Natural killer cell (primary cell): ENCODE measurements at regions not wholly inside any gene's neighbourhood (a gene's known extent, or its start where the extent isn't known, plus 50 kb on each side); places are given as distances from the start of the nearest gene placed in this dataset.
A peak's percentile ranks its signal among the peaks of the same experiment; 100 is the strongest.
"Not testable (repeated sequence)": the region's sequence is repeated elsewhere in the genome, so short reads cannot be mapped to it uniquely, and the experiment has no call there.

ENCODE experiments used
- ATAC-seq, 3 donors: fragments of 150-1000 bp in 2 of 3; fragments of 200-7000 bp in 1 of 3; cut with Tn5 transposase; 1 replicate in 1 of 3; 2 replicates in 2 of 3; pipeline ENCODE4 v1.10.0; 2021; ENCODE audit warnings: mild to moderate bottlenecking in 2 of 3, moderate library complexity in 2 of 3
- DNase-seq, 2 donors: peaks; one replicate each; pipeline versions ENCODE4 v3.0.0 to v3.0.0-alpha.2; 2013 to 2021; ENCODE audit warnings: mixed read lengths in 1 of 2
- H3K27ac ChIP-seq: one replicate; pipeline ENCODE4 v1.5.1; 2013; ENCODE audit warnings: mild to moderate bottlenecking, low read length
- H3K27me3 ChIP-seq: one replicate; pipeline ENCODE4 v1.6.1; 2013; ENCODE audit warnings: low read length; ENCODE audit not compliant: control insufficient read depth, insufficient read depth
- H3K36me3 ChIP-seq: one replicate; pipeline ENCODE4 v1.6.1; 2013; ENCODE audit warnings: low read length; ENCODE audit not compliant: control insufficient read depth, insufficient read depth
- H3K4me1 ChIP-seq: one replicate; pipeline ENCODE4 v1.6.1; 2013; ENCODE audit warnings: low read length; ENCODE audit not compliant: control insufficient read depth, insufficient read depth
- H3K4me3 ChIP-seq: one replicate; pipeline ENCODE4 v1.5.1; 2013; ENCODE audit warnings: low read length
- H3K9me3 ChIP-seq: one replicate; pipeline ENCODE4 v1.6.1; 2013; ENCODE audit warnings: low read length; ENCODE audit not compliant: control insufficient read depth, insufficient read depth
- H3K27ac Mint-ChIP-seq, 2 donors: one replicate each; pipeline ENCODE4 v1.8.0; 2022; ENCODE audit warnings: mild to moderate bottlenecking in 2 of 2, mixed read lengths in 2 of 2, moderate library complexity in 1 of 2
- H3K27me3 Mint-ChIP-seq, 2 donors: one replicate each; pipeline ENCODE4 v1.8.0; 2022; ENCODE audit warnings: low read depth in 2 of 2, mixed read lengths in 2 of 2
- H3K36me3 Mint-ChIP-seq: one replicate; pipeline ENCODE4 v1.8.0; 2022; ENCODE audit warnings: mixed read lengths
- H3K4me1 Mint-ChIP-seq, 2 donors: one replicate each; pipeline ENCODE4 v1.8.0; 2022; ENCODE audit warnings: mixed read lengths in 2 of 2
- H3K4me3 Mint-ChIP-seq: one replicate; pipeline ENCODE4 v1.8.0; 2022; ENCODE audit warnings: mild to moderate bottlenecking, moderate library complexity, mixed read lengths
- H3K9me3 Mint-ChIP-seq, 2 donors: one replicate each; pipeline ENCODE4 v1.8.0; 2022; ENCODE audit warnings: mixed read lengths in 2 of 2
- CTCF ChIP-seq: fragments of 200-600 bp; IDR thresholded peaks from one replicate; pipeline ENCODE4 v1.8.0; 2022; ENCODE audit warnings: antibody characterized with exemption
- WGBS: methylation state at CpG from one replicate; pipeline ENCODE4 v1.1.7; 2013; ENCODE audit warnings: missing lambda C conversion rate; ENCODE audit not compliant: insufficient coverage; 5-methylcytosine and 5-hydroxymethylcytosine counted together
- intact Hi-C: fragments of 100-400 bp; cut with micrococcal nuclease; formaldehyde crosslinking; loops from one replicate; pipeline ENCODE4 v1.14.2; 2022

GRCh38 chr14:27750114-27750513, 1016.5 kb upstream of the FOXG1 start:
- H3K27ac Mint-ChIP-seq: no peak overlapping the region
- no peak for TF ChIP-seq CTCF
- no peak overlapping the region for H3K4me3 Mint-ChIP-seq
- H3K4me3 ChIP-seq: no peak overlapping the region
- intact Hi-C loops: no loop called here
- no peaks in the 10 kb centered on the region for H3K27me3 Mint-ChIP-seq
- H3K27me3 ChIP-seq: no peaks in the 10 kb centered on the region
- H3K9me3 ChIP-seq: no peaks in the 10 kb centered on the region
- H3K36me3 Mint-ChIP-seq: no peaks in the 10 kb centered on the region
- no peak for ATAC-seq
- peaks cover 0 to 2% of the 10 kb centered on the region in 2 donors for H3K9me3 Mint-ChIP-seq
- no peak overlapping the region for H3K27ac ChIP-seq
- no peak for DNase-seq
- 92% methylated on average over 2 of the region's 4 CpGs for WGBS
- no peaks in the 10 kb centered on the region for H3K4me1 ChIP-seq
- no peaks in the 10 kb centered on the region for H3K4me1 Mint-ChIP-seq
- no peaks in the 10 kb centered on the region for H3K36me3 ChIP-seq

GRCh38 chr14:27757642-27758041, 1008.9 kb upstream of the FOXG1 start:
- H3K4me3 Mint-ChIP-seq, H3K27ac Mint-ChIP-seq, H3K36me3 Mint-ChIP-seq, H3K4me1 ChIP-seq, H3K9me3 ChIP-seq, H3K4me3 ChIP-seq, H3K27ac ChIP-seq, H3K27me3 ChIP-seq, ATAC-seq, H3K36me3 ChIP-seq, DNase-seq, H3K4me1 Mint-ChIP-seq, intact Hi-C loops, H3K27me3 Mint-ChIP-seq, H3K9me3 Mint-ChIP-seq: not testable (repeated sequence)
- 75% methylated on average over 1 of the region's 4 CpGs for WGBS

GRCh38 chr14:27760367-27760766, 1006.2 kb upstream of the FOXG1 start:
- H3K27ac Mint-ChIP-seq, H3K4me3 ChIP-seq, H3K4me1 Mint-ChIP-seq, DNase-seq, H3K4me1 ChIP-seq, H3K4me3 Mint-ChIP-seq, H3K36me3 ChIP-seq, intact Hi-C loops, H3K9me3 ChIP-seq, ATAC-seq, H3K27ac ChIP-seq, H3K27me3 ChIP-seq, H3K27me3 Mint-ChIP-seq: not testable (repeated sequence)
- H3K36me3 Mint-ChIP-seq: peaks cover 18% of the 10 kb centered on the region
- H3K9me3 Mint-ChIP-seq: peaks cover 13 to 14% of the 10 kb centered on the region in 2 donors
- WGBS: 93% methylated on average over 2 of the region's 4 CpGs

GRCh38 chr14:27799066-27800028, 967.2 kb upstream of the FOXG1 start:
- H3K9me3 Mint-ChIP-seq, ATAC-seq, H3K4me1 ChIP-seq, DNase-seq, H3K9me3 ChIP-seq, H3K4me3 ChIP-seq, H3K27ac ChIP-seq, H3K4me1 Mint-ChIP-seq, H3K36me3 Mint-ChIP-seq, intact Hi-C loops, H3K36me3 ChIP-seq, H3K4me3 Mint-ChIP-seq, H3K27me3 Mint-ChIP-seq, H3K27me3 ChIP-seq, H3K27ac Mint-ChIP-seq: not testable (repeated sequence)
- WGBS: 80% methylated on average over 5 of the region's 6 CpGs

GRCh38 chr14:27817746-27818430, 948.7 kb upstream of the FOXG1 start:
- H3K4me1 ChIP-seq, H3K27ac ChIP-seq, DNase-seq, H3K9me3 ChIP-seq, H3K36me3 Mint-ChIP-seq, H3K36me3 ChIP-seq, intact Hi-C loops, H3K27me3 Mint-ChIP-seq, H3K27me3 ChIP-seq, ATAC-seq, H3K4me3 ChIP-seq: not testable (repeated sequence)
- H3K9me3 Mint-ChIP-seq: peaks cover 8 to 19% of the 10 kb centered on the region in 2 donors
- H3K4me3 Mint-ChIP-seq: peak overlapping the region; percentile 28
- H3K27ac Mint-ChIP-seq: peak overlapping the region in 1 of 2 donors; percentile 67
- WGBS: 0% methylated on average over 3 of the region's 4 CpGs
- peaks cover 8 to 24% of the 10 kb centered on the region in 2 donors for H3K4me1 Mint-ChIP-seq

- H3K36me3 ChIP-seq, H3K4me3 ChIP-seq, ATAC-seq, H3K4me1 ChIP-seq, H3K36me3 Mint-ChIP-seq, H3K9me3 ChIP-seq, DNase-seq, H3K27me3 ChIP-seq, intact Hi-C loops, H3K27me3 Mint-ChIP-seq, H3K27ac ChIP-seq: not testable (repeated sequence)
- Mint-ChIP-seq H3K27ac (peak overlapping the region in 1 of 2 donors; percentile 10), H3K9me3 (peaks cover 0 to 12% of the 10 kb centered on the region in 2 donors), H3K4me3 (peak overlapping the region; percentile 38), H3K4me1 (peaks cover 12 to 20% of the 10 kb centered on the region in 2 donors)
- WGBS: 0% methylated on average over 2 of the region's 4 CpGs
Measured at GRCh38 chr14:27826149-27826548, 940.4 kb upstream of the FOXG1 start.

- H3K27ac ChIP-seq, DNase-seq, H3K4me3 ChIP-seq, H3K27ac Mint-ChIP-seq, H3K4me3 Mint-ChIP-seq, H3K4me1 ChIP-seq, intact Hi-C loops, H3K9me3 Mint-ChIP-seq, H3K4me1 Mint-ChIP-seq, H3K36me3 Mint-ChIP-seq, H3K36me3 ChIP-seq, H3K9me3 ChIP-seq, H3K27me3 ChIP-seq, ATAC-seq, H3K27me3 Mint-ChIP-seq: not testable (repeated sequence)
- no CpG with 5 or more reads among the region's 3 CpGs for WGBS
Measured at GRCh38 chr14:27831978-27832377, 934.6 kb upstream of the FOXG1 start.
